ENCODE measurements at regions not wholly inside any gene's neighbourhood (a gene's known extent, or its start where the extent isn't known, plus 50 kb on each side); places are given as distances from the start of the nearest gene placed in this dataset.
"Not testable (repeated sequence)": the region's sequence is repeated elsewhere in the genome, so short reads cannot be mapped to it uniquely, and the experiment has no call there.

DNA sequence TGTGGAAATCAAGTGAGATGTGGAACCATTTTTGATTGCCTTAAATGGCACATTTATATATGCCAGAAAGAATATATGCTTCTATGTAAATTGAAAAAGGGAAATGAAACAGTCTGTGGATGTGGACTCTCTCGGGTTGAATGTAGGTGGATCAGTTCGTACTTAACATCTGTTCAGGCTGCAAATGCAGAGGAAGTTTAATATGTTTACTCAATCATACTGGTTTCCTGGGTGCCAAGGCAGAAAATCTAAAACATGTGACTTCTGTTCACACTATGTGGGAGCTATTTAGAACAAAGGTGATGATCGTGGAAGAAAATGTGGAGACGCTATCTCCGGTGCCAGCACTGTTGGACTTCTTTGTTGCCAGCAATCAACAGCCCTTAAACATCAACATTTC, 1809.9 kb downstream of the ARAP2 start:
- not testable (repeated sequence) for DNase-seq

DNA sequence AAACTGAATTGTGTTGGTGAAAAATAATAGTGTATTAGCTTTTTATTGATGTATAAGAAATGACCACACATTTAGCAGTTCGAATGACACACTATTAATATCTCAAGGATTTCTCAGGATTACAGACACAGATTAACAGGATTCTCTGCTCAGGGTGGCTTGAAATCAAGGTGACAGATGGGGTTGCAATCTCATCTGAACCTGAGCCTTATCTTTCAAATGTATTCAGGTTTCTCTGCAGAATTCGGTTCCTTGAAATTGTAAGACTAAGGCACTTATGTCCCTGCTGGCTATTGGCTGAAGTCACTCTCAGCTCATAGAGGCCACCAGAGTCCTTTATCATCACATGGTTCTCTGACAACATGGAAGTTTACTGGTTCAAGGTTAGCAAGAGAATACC, 1780.1 kb downstream of the ARAP2 start:
- DNase-seq: no peak

DNA sequence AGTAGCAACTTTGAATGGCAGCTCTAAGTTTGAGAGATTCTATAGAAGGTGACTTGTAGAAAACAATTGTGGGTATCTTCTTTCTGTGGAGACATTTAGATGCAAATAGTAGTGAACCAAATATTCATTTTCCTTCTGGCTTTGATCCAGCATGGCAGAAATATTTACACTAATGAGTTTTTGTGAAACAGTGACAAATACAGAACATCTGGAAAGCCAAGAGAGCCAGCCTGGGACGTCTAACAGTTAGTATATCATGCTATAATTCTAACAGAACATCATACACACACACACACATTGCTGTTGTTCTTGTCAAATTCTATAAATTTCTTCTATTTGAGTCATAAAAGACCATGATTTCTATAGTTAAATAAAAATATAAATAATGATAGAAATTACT, 1777.9 kb downstream of the ARAP2 start:
- DNase-seq: no peak

DNA sequence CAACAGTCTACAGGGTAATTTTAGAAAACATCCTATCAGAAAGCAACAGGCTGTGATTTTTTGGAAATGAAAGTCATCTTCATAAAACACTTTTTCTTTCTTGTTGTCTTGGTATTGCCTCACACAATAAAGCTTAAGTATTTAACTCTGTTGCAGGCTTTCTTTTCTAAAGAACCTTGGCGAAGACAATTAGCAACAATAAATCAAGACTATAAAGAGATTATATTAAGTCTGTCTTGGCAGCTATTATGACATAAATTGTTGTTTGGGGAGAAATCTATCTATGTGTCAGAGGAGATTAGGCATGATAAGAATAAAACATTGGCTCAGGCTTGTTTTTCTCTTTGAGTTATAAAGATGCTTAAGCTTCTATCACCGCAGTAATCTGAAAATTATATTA, 1774.8 kb downstream of the ARAP2 start:
- DNase-seq: no peak

DNA sequence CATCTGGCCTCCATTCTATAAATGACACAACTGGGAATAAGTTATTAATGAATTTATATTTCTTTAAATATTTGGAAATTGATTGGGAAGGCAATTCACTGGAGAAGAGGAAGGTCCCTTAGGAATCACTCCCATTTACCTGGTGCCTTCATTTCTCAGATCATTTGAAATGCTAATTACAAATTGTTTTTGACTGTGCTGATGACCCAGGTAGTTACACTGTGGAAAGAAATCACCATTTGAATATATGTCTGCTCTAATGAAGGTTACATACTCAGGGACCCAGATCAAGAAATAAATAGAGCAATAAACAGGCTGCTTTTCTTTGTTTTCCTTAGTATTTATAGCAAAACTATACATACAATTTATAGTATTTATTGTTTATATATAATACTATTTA, 1759.1 kb downstream of the ARAP2 start:
- DNase-seq: no peak

DNA sequence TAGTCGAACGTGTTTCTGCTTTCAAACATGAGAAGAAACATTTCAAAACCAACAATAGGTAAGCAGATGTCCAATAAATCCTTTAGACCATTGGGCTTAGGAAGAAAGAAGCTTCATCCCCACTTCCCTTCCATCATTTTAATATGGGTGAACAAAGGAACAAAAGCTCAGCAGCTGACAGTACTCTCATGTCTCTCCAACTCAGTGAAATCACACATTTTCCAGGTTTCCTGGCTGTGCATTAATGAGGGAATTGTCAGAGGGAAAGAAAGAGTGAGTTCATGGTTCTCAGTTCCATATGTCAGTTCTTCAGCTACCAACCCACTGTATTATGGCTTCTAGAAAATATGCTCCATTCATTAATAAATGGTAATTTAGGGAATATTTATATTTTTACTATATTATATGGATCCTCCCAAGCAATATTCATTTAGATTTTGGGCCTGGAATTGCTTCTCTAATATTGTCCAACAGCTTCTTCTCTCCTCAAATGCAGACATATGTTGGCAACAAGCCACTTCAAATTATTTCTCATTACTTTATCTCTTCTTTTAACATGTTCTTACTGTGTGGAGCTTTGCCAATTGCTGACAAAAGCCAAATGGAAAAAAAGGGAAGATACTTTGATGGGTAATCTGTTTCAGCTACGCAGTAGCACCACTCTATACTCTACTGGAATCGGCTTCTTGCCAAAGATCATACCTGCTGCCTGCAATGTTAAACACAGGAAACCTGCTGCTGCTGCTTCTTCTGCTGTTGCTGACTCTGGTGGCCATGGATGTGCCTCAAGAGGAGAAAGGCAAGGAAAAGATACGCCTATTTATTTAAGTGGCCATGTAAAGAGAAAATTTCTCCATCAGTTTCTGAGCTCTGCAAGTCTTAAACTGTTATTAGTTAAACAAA, 1757.6 kb downstream of the ARAP2 start:
- DNase-seq: no peak

DNA sequence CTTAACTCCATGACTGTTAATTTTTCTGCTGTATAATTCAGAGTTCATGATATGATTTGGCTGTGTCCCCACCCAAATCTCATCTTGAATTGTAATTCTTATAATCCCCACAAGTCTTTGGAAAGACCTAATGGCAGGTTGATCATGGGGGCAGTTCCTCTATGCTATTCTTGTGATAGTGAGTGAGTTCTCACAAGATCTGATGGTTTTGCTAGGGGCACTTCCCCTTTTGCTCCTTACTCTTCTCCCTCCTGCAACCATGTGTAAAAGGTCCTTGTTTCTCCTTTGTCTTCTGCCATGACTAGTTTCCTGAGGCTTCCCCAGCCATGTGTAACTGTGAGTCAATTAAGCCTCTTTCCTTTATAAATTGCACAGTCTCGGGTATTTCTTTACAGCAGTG, 1751.9 kb downstream of the ARAP2 start:
- no peak for DNase-seq

DNA sequence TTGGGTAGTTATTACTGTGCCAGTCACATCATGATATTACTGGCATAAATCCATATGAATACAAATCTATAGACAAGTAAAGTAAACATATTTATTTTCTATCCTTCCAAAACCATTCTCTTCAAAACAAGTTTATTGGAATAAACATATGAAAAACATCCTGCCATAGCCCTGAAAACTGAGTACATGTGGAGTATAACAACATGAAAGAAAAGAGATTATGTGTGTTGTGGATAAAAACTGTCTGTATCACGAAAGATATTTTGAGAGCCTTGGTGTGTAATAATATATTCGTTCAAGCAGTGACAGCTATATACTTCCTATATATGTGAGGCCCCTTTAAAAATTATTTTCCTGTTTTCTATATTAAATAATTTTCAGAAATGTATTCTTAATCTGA, 1742.2 kb downstream of the ARAP2 start:
- no peak for DNase-seq

DNA sequence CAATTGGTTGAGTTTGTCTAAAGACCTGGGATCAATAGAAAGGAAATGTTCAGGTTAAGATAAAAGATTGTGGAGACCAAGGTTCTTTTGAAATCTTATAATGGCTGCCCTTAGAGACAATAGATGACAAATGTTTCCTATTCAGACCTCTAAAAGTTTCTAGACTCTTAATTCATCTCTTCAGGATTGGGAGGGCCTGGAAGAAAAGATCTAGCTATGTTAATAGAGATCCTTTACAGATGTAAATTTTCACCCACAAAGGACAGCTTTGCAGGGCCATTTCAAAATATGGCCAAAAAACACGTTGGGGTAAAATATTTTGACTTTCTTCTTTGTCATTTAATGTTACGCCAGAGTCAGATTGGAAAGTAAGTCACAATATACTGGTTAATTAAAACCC, 1739.6 kb downstream of the ARAP2 start:
- not testable (repeated sequence) for DNase-seq

DNA sequence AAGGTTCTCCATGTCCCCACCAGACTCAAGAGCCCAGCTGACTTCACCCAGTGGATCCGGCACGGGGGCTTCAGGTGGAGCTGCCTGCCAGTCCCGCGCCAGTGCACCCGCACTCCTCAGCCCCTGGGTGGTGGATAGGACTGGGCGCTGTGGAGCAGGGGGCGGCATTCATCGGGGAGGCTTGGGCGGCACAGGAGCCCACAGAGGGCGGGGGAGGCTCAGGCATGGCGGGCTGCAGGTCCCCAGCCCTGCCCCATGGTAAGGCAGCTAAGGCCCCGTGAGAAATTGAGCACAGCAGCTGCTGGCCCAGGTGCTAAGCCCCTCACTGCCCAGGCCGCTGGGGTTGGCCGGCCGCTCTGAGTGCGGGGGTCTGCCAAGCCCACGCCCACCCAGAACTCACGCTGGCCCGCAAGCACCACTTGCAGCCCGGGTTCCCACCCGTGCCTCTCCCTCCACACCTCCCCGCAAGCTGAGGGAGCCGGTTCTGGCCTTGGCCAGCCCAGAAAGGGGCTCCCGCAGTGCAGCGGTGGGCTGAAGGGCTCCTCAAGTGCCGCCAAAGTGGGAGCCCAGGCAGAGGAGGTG, 1737.7 kb downstream of the ARAP2 start:
- not testable (repeated sequence) for DNase-seq

DNA sequence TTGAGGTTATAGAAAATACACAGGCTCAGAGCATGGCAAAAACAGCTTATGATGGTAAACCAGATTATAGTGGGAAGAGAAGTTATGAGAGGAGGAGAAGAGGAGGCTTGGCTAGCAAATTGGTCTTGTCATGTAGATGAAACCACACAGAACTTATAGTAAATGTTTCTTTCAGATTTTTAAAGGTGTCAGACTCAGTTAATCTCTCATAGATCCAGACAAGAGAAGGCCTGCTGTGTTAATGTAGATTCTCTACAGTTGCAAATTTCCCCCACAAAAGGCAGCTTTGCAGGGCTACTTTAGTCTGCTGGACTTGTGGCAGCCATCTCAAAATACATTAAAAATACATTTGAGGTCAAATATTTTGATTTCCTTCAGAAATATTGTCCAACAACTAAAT, 1731.7 kb downstream of the ARAP2 start:
- DNase-seq: no peak

DNA sequence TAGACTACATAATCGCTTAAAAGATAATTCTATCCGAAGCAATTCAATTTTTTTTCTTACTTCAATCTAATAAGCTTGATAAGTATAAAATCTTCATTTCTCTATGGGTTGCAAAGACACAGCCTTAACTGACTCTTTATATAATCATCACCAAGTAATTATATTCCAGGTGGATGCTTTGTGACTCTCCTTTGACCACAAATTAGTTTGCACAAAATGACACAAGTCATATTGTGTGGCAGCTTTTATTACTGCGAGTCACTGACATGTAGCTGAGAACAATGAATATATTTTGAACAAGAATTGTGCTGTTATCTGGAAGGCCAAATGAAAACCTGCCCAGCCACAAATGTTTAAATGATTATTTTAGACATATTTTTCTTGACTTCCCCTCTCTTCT, 1727.8 kb downstream of the ARAP2 start:
- no peak for DNase-seq

DNA sequence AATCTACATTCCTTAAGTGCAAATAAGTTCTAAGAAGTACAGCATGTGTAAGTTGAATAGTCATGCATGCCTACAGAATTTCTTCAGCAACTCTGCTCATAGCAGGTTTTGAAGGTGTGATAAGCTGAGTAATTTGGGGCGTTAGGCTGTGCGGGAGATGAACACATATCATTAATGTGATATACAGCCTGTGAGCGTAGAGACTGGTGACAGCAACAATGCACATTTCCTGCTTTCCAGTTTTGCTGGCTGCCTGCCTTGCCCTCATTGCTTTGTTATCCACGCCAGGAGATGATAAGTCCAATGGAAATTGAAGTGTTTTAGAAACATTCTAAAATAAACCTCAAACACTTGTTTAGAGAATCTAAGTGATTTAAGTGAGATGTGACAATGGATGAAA, 1709.4 kb downstream of the ARAP2 start:
- no peak for DNase-seq

DNA sequence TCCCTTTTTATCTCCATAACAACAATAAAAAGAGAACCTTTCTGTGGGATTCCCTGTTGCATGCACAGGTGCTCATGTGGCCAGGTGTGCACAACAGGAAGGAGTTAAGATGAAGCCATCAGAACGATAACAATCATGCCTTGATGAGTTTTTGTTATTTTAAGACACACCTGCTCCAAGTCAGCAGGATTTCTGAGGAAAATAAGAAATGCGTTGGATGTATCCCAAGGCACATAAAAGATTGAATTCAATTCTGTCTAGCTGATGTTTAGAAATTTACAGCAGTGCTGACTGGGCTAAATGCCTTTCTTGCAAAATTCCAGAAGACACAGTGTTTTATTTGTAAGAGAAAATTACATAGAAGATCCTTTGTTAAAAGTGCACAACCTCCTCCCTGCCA, 1678.2 kb downstream of the ARAP2 start:
- no peak for DNase-seq

DNA sequence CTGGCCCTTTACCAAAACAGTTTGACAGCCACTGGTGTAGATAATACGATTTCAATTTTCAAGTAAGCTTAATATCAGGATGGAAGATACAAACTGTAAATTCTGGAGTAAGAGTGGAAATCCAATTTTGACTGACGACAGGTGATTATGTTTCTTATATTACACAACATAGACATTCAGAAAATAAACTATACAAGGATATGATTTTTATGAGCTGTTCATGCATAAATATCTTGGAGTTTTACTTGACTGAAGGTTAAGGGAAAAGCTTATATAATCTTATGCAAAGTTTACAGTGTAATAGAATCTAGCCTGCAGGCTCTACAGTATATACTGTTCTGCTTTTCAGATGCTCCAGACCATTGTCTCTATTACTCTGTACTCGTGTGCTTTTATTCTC, 1672.3 kb downstream of the ARAP2 start:
- DNase-seq: no peak

DNA sequence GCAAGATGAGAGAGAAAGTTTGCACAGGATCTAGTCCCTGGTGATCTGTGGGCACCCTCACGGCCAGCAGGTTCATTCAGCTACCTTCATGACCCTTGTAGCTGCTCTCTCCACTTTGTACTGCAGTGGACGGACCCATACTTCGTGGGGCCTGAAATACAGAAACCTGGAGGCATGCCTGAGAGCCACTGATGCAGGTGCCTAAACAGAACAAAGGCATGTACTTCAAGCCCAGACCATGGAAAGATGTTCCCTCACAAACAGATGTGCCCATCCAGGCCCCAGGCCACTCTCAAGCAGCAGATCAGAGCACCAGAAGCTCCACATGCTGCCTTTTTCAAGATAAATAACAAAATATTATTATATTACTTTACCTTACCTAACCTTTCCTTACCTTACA, 1629.0 kb downstream of the ARAP2 start:
- no peak for DNase-seq

DNA sequence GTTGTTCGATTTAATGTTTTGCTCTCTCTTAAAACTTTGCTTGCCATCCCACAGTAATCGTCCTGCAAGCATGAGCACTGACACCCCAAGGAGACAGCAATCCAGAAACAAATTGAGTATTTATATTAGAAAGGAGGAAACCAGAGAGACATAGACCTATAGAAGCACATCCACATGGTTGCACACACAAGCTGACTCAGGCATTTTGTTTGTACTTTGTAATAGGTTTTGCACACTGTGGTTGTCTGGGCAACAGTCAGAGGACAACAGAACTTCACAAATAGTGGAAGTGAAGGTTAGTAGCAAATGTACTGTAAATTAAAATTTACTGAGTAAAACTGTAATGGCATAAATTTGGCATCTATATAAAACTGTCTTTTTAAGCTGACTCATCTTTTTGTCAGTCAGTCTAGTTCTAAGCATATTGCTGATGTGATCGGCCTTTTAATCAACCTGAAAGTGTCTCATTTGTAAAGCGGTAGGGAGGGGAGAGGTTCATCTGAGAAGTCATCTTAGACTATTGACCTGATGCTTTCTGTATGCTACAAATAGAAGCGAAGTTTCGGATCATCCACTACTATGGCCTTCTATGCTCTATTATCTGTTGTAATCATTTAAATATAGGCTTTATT, 1624.7 kb downstream of the ARAP2 start:
- DNase-seq: no peak

DNA sequence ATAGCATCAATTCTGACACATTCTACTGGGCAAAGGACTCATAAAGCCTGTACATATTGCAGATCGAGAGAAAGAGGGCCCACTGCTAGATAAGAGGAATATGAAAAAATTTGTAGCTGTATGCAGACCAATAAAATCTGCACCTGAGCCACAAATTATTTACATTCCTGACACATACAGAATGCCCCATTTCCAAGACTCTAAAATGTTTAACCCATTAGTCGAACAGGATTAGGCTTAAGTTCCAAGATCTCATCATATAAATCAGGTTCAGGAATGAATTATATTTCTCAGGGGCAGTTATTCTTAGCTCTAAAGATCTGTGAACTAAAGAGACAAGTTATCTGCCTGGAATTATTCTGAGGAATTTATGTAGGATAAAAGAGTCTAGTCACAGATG, 1615.8 kb downstream of the ARAP2 start:
- DNase-seq: no peak

DNA sequence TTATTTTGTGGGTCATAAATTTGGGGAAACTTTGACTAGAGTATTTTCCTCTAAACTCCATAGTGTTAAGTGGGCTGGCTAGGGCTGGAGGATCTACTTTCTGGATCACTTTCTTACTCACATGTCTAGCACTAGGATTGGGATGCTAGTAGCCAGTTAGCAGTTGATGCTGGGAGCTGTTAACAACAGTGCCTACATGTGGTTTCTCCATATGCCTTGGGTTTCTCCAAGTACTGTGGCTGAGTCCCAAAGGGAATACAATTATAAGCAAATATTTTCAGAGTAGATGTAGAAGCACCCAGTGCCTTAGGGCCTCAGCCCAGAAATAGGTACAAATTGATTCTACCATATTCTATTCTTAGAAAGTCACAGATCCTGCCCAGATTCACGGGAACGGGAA, 1614.9 kb downstream of the ARAP2 start:
- no peak for DNase-seq

DNA sequence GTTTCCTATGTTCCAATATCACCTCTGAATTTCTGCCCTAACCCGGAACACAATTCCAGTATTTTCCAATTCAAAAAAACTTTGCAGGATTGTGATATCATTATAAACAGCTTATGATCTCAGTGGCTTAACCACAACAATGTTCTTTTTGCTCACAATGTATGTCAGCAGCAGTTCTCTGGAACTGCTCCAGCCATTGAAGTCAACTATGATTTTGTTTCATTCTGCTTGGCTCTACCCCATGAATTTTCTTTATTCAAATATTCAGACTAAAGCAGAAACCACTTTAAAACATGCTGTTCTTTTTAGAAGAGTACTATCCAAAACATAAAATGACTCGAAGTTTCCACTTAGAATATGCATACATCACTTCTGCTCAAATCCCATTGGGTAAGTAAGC, 1611.1 kb downstream of the ARAP2 start:
- peak; percentile 8 for DNase-seq

DNA sequence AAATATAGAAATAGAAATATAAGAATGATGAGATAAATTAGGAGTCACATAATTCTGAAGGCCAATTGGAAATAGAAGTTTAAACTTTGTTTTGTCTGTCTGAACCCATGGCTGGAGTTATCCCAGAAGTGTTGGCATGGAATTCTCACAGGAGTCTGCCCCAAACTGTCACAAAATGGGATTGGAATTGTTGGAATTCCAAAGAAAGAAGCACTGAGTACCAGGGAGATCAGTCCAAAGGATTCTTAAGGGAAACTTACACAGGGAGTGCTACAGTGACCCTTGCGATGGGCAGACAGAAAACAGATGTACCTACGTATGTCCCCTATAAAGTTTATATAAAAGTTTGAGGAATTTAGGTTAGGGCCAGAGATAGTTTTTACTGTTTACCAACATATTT, 1607.7 kb downstream of the ARAP2 start:
- DNase-seq: no peak

DNA sequence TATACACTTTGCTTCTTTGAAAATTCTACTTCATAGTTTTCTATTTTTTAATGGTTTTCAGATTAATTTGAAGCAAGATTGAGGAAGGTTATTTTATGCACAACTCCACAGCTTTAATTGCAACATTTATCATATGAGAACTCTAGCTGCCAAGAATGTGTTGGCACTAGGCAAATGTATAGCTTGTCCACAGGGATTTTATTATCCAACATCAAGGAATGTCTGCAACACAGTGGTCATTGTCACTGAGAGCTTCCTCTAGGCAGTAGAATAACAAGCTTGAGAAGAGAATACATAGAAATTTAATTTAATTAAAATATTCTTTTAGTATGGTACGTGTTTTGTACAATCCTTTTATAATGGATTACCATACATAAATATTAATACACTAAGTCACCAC, 1600.8 kb downstream of the ARAP2 start:
- peak; percentile 6 for DNase-seq

DNA sequence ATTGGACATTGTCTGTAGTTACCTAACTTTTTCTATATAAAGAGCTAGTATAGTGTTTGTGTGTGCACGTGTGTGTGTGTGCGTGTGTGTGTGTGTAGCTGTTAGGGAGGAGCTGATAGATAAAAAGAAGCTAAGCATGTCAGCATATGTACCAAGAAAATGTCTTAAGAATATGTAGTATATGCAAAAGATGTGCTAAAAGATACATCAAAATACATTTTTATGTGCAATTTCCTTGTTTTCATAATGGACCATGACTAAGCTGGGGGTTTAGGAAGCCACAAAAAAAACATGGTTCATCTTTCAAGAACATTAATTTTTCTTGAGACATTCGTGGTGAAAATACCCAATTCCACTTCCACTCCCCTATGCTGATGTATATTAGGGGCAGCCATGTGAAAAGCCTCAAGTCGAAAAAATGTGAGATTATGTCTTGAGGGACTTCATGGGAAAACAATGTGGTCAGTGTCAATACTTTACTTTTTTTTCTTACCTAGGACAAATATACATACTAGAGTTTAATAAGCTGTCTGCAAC, 1599.7 kb downstream of the ARAP2 start:
- DNase-seq: no peak

DNA sequence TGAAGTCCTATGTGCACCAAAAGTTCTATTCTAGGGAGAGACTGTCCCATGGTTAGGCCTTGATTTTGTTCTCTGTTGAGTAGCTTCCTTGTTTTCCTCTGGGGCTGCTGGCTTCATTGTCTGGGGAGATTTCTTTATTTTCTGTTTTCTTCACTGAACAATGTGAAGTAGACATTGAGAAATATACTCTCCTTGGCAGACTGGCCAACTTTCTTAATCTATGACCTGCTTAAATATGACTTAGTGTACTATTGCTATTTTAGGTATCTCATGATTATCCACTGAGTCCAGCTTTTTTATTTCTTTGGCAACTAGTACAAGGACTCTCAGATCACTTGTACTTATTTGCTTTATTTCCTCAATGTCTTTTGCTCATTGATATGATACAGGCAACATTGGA, 1594.6 kb downstream of the ARAP2 start:
- no peak for DNase-seq
